GM10266 (cell line): ENCODE measurements at regions not wholly inside any gene's neighbourhood (a gene's known extent, or its start where the extent isn't known, plus 50 kb on each side); places are given as distances from the start of the nearest gene placed in this dataset.

ENCODE experiments used
- DNase-seq: peaks from one replicate; pipeline ENCODE4 v3.0.0; 2012; ENCODE audit errors: extremely low spot score
- CTCF ChIP-seq: IDR thresholded peaks from 2 replicates; pipeline ENCODE4 v1.5.1; 2012; ENCODE audit warnings: mild to moderate bottlenecking, low read depth; ENCODE audit not compliant: control insufficient read depth, insufficient read depth; ENCODE audit errors: missing control alignments

- no peak for TF ChIP-seq CTCF
Measured at GRCh38 chr2:144210076-144210475, 309.8 kb downstream of the ZEB2 start.

GRCh38 chr2:144208924-144209323 lies 311.0 kb downstream of the ZEB2 start:
- TF ChIP-seq CTCF = no peak
- no peak for DNase-seq

More at GRCh38 chr2:144210076-144210475, 309.8 kb downstream of the ZEB2 start:
- no peak for DNase-seq

- no peak for TF ChIP-seq CTCF
- no peak for DNase-seq
Measured at GRCh38 chr2:144206019-144206418, 313.9 kb downstream of the ZEB2 start.

- DNase-seq = no peak
- TF ChIP-seq CTCF = no peak
Measured at GRCh38 chr2:144201868-144202468, 318.0 kb downstream of the ZEB2 start.

GRCh38 chr2:144201126-144201525 lies 318.8 kb downstream of the ZEB2 start:
- DNase-seq = no peak
- no peak for TF ChIP-seq CTCF

- no peak for DNase-seq
- no peak for TF ChIP-seq CTCF
Measured at GRCh38 chr2:144198116-144198515, 321.8 kb downstream of the ZEB2 start.

- no peak for TF ChIP-seq CTCF
- no peak for DNase-seq
Measured at GRCh38 chr2:144194326-144195071, 325.4 kb downstream of the ZEB2 start.
